Nephron (organoid): ENCODE measurements at regions not wholly inside any gene's neighbourhood (a gene's known extent, or its start where the extent isn't known, plus 50 kb on each side); places are given as distances from the start of the nearest gene placed in this dataset.
"Not testable (repeated sequence)": the region's sequence is repeated elsewhere in the genome, so short reads cannot be mapped to it uniquely, and the experiment has no call there.

Experiments used
- H3K27ac Mint-ChIP-seq, 3 experiments: 2 replicates each; pipeline ENCODE4 v1.8.0; 2020; ENCODE audit warnings: mixed read lengths in 3 of 3, mild to moderate bottlenecking in 2 of 3, moderate library complexity in 1 of 3
- H3K27me3 Mint-ChIP-seq: 2 replicates; pipeline ENCODE4 v1.8.0; 2021; ENCODE audit warnings: low read depth, mild to moderate bottlenecking, moderate library complexity, mixed read lengths
- H3K36me3 Mint-ChIP-seq: 2 replicates; pipeline ENCODE4 v1.8.0; 2020; ENCODE audit warnings: low read depth, mixed read lengths
- H3K4me1 Mint-ChIP-seq: 2 replicates; pipeline ENCODE4 v1.8.0; 2020; ENCODE audit warnings: mixed read lengths
- H3K4me3 Mint-ChIP-seq, 3 experiments: 2 replicates each; pipeline ENCODE4 v1.8.0; 2020; ENCODE audit warnings: mild to moderate bottlenecking in 3 of 3, mixed read lengths in 3 of 3, moderate library complexity in 2 of 3
- H3K9me3 Mint-ChIP-seq: 2 replicates; pipeline ENCODE4 v1.8.0; 2020; ENCODE audit warnings: mixed read lengths
- CTCF ChIP-seq, 3 experiments: fragments of 200-600 bp; sonication (generic); IDR thresholded peaks; one replicate each; pipeline ENCODE4 v1.5.0; 2021; ENCODE audit warnings: antibody characterized with exemption in 3 of 3; ENCODE audit not compliant: unreplicated experiment in 3 of 3

DNA sequence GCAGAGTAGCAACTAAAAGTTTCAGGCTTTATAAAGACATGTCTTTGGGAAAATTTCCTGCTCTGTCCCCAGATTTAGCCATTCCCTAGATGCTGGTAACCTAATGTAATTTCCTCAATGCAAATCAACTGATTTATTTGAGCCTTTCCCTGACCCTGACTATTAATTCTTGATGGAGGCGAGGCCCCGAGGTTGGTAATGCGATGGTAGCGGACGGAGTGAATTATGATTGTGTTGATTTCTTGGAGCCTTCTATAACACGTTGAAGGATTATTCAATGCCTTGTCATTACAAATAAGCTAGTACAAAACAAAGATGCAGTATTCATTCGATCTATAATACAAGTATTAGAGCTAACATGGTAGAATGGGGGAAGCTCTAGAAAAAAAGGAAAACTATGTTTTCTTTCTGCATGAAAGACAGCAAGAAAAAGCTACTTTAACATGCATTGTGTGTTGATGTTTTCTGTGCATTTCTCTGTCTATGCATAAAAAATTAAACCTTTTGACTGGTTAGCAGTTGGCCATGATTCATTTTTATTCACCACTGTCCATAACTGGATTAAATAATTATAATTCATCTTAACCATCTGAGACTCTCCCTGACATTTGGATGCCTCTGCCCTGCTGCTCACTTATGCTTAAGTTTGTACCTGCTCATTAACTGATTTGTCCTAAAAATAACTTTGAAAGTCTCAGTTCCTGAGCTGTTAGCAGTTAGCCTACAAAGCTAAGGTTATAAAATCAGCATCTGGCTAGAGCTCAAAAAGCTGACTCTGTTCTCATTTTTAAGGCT, 490.2 kb upstream of the NUDT12 start:
- H3K9me3 Mint-ChIP-seq = no peaks in the 10 kb centered on the region
- H3K4me3 Mint-ChIP-seq = peak overlapping the region in 2 of 3 experiments; percentile 9
- no peak for TF ChIP-seq CTCF (IDR thresholded peaks at IDR 0.05; ENCODE audit: unreplicated experiment in 3 of 3)
- H3K36me3 Mint-ChIP-seq = no peaks in the 10 kb centered on the region
- H3K4me1 Mint-ChIP-seq = peaks cover 33% of the 10 kb centered on the region
- H3K27ac Mint-ChIP-seq = peak overlapping the region; percentile 31 to 54 (median 40)
- no peaks in the 10 kb centered on the region for H3K27me3 Mint-ChIP-seq

- Mint-ChIP-seq H3K4me1 (peaks cover 41% of the 10 kb centered on the region), H3K27ac (peak overlapping the region; percentile 51 to 75 (median 58)), H3K9me3 (no peaks in the 10 kb centered on the region), H3K36me3 (no peaks in the 10 kb centered on the region), H3K27me3 (no peaks in the 10 kb centered on the region), H3K4me3 (no peak overlapping the region)
- TF ChIP-seq CTCF (IDR thresholded peaks at IDR 0.05; ENCODE audit: unreplicated experiment in 3 of 3) = no peak
Measured at GRCh38 chr5:104050436-104050835, 487.8 kb upstream of the NUDT12 start.

DNA sequence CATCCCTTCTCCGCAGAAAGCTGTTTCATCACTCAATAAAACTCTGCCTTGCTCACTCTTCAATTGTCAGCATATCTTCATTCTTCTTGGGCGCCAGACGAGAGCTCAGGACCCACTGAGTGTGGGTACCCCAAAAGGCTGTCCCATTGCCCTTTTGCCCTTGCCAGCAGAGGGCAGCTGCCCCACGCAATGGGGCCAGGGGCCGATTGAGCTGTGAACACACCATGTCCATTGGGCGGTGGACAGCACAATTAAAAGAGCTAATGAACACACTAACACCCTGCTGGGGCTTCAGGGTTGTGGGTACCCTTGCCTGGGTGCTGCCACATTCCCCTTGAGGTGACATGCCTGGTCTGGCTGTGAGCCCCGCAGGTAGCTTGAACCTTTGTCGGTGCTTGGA, 487.2 kb upstream of the NUDT12 start:
- H3K36me3 Mint-ChIP-seq = no peaks in the 10 kb centered on the region
- H3K4me3 Mint-ChIP-seq = no peak overlapping the region
- no peaks in the 10 kb centered on the region for H3K27me3 Mint-ChIP-seq
- no peaks in the 10 kb centered on the region for H3K9me3 Mint-ChIP-seq
- no peak for TF ChIP-seq CTCF (IDR thresholded peaks at IDR 0.05; ENCODE audit: unreplicated experiment in 3 of 3)
- H3K4me1 Mint-ChIP-seq = peaks cover 41% of the 10 kb centered on the region
- H3K27ac Mint-ChIP-seq = peak overlapping the region in 2 of 3 experiments; percentile 13 to 58

GRCh38 chr5:104048231-104048630, 485.6 kb upstream of the NUDT12 start:
- no peak for TF ChIP-seq CTCF (IDR thresholded peaks at IDR 0.05; ENCODE audit: unreplicated experiment in 3 of 3)
- H3K4me1 Mint-ChIP-seq = peaks cover 39% of the 10 kb centered on the region
- H3K4me3 Mint-ChIP-seq = no peak overlapping the region
- H3K36me3 Mint-ChIP-seq = no peaks in the 10 kb centered on the region
- no peaks in the 10 kb centered on the region for H3K27me3 Mint-ChIP-seq
- peak overlapping the region; percentile 10 to 42 (median 39) for H3K27ac Mint-ChIP-seq
- peaks cover 3% of the 10 kb centered on the region for H3K9me3 Mint-ChIP-seq

DNA sequence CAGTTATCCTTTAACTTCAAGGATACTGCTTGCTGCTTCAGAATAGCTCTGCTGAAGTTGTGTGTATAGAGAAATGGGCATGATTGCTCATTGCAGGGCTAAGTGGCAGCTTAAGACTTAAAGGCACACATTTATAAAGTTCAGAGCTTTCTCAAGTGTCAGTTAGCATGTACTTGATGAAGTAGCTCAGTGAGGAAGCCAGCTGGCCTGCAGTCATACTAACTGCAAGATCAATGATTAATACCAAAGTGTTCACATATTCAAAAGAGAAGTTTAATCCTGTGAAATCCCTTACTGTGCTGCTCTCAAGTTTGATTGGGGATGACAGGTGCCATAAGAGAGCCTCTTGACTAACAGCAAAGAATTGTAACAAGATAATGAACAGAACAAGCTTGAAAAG, 483.4 kb upstream of the NUDT12 start:
- Mint-ChIP-seq H3K27me3 (no peaks in the 10 kb centered on the region), H3K36me3 (no peaks in the 10 kb centered on the region), H3K9me3 (peaks cover 5% of the 10 kb centered on the region), H3K27ac (peak overlapping the region in 1 of 3 experiments; percentile 17), H3K4me3 (no peak overlapping the region), H3K4me1 (peaks cover 24% of the 10 kb centered on the region)
- TF ChIP-seq CTCF (IDR thresholded peaks at IDR 0.05; ENCODE audit: unreplicated experiment in 3 of 3) = no peak

DNA sequence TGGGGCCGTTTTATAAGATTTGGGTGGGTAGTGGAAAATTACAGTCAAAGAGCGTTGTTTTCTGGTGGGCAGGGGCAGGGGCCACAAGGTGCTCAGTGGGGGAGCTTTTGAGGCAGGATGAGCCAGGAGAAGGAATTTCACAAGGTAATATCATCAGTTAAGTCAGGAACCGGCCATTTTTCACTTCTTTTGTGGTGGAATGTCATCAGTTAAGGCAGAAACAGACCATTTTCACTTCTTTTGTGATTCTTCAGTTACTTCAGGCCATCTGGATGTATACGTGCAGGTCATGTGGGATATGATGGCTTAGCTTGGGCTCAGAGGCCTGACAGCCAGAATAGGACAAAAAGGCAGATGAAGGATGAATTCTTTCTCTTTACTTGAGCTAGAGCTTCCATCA, 477.3 kb upstream of the NUDT12 start:
- H3K4me1 Mint-ChIP-seq, H3K27ac Mint-ChIP-seq, H3K9me3 Mint-ChIP-seq, H3K4me3 Mint-ChIP-seq, H3K36me3 Mint-ChIP-seq, H3K27me3 Mint-ChIP-seq: not testable (repeated sequence)

DNA sequence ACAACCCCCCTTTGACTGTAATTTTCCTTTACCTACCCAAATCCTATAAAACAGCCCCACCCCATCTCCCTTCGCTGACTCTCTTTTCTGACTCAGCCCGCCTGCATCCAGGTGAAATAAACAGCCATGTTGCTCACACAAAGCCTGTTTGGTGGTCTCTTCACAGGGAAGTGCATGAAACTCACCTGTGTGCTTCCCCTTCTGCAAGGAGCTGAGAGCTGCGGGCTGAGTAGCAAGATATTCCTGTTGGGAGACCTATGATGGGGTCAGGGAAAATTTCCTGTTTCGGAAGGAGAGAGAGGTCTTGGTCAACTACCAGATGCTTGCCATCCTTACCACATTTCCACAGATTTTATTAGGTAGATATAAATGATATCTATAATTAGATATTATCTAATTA, 474.5 kb upstream of the NUDT12 start:
- not testable (repeated sequence) for H3K27me3 Mint-ChIP-seq

DNA sequence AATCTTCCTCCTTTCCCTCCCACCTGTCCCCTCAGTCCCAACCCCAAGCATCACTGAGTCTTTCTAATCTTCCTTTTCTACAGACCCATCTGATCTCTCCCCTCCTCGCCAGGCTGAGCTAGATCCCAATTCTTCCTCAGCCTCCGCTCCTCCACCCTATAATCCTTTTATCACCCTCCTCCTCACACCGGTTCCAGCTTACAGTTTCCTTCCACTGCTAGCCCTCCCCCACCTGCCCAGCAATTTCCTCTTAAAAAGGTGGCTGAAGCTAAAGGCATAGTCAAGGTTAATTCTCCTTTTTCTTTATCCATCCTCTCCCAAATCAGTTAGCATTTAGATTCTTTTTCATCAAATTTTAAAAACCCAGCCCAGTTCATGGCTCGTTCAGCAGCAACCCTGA, 470.6 kb upstream of the NUDT12 start:
- not testable (repeated sequence) for H3K4me3 Mint-ChIP-seq, H3K27me3 Mint-ChIP-seq, H3K36me3 Mint-ChIP-seq, H3K4me1 Mint-ChIP-seq, H3K27ac Mint-ChIP-seq
- peaks cover 16% of the 10 kb centered on the region for H3K9me3 Mint-ChIP-seq

More for the DNA sequence above, 474.5 kb upstream of the NUDT12 start:
- H3K36me3 Mint-ChIP-seq, H3K4me3 Mint-ChIP-seq, H3K4me1 Mint-ChIP-seq, H3K27ac Mint-ChIP-seq: not testable (repeated sequence)
- peaks cover 11% of the 10 kb centered on the region for H3K9me3 Mint-ChIP-seq
